ENCODE measurements at regions not wholly inside any gene's neighbourhood (a gene's known extent, or its start where the extent isn't known, plus 50 kb on each side); places are given as distances from the start of the nearest gene placed in this dataset.

DNA sequence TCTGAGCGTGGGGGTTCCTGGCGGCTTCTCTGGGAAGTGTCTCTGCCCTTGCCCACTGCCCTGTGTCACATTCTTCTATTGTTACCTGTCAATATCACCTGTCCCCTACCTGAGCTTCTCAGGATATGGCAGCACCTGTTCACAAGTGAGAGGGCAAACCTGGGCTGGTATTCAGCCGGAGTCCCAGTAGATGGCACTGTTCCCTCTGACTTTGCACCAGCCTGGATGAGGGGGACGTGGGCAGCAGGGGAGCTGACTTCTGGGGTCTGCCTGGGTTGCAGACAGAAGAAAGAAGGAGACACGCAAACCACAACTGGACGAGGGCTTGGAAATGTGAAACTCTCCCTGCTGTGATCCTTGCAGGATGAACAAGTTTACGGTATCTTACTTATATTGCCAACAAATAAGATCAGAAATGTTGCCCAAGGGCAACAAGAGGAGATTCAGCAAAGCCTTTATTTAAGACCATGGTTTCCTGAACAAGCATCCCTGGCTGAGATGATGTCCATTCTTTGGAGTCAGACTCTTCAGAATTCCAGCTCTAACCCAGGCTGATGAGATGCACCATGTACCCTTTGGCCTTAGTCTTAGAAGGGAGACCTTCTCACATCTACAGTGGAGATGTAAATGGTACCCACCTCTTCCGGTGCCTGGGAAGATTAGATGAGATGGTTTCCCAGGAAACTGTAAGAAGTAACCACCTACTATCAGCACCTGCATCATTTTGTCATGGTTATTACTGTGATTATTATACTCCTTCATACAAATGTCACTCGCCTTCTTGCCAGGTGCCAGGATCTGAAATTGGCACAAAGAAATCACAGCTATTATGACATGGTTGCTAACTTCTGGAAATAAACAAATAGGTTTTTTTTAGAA, 400.0 kb upstream of the CDH4 start:
- ChIA-PET CTCF (ENCODE audit: partially characterized antibody) (interaction anchor here (0.5 to 2.6 kb wide), 35 partner anchors 8 to 865 kb away, joined by 3 to 11 read pairs (median 4); no protein-coding TSS in a partner anchor), POLR2A (ENCODE audit: partially characterized antibody) (no interaction called here)
- Histone ChIP-seq H3K18ac (ENCODE audit: extremely low read depth, low read length) (no peak overlapping the region), H2BK15ac (ENCODE audit: low read length) (no peak overlapping the region), H2AFZ (ENCODE audit: low read length) (no peak overlapping the region), H2BK20ac (ENCODE audit: low read length) (no peak overlapping the region), H3K27me3 (replicated peaks in 1 of 4; ENCODE audit: control insufficient read depth in 3 of 4, extremely low read depth in 1 of 4, insufficient read depth in 3 of 4, low read length in 3 of 4) (no peaks in the 10 kb centered on the region), H3K4me1 (replicated peaks in 1 of 4; ENCODE audit: control insufficient read depth in 3 of 4, insufficient read depth in 4 of 4, low read length in 3 of 4) (no peaks in the 10 kb centered on the region), H2AK5ac (ENCODE audit: low read depth, low read length) (no peak overlapping the region), H3K56ac (replicated peaks; ENCODE audit: insufficient read length, low read depth, low read length) (no peak overlapping the region), H2BK120ac (replicated peaks; ENCODE audit: low read depth, low read length) (no peak overlapping the region), H3K9ac (replicated peaks in 1 of 4; ENCODE audit: extremely low read depth in 1 of 4, low read depth in 3 of 4, low read length in 3 of 4) (no peak overlapping the region), H3K14ac (ENCODE audit: insufficient read length) (no peak overlapping the region), H4K5ac (ENCODE audit: insufficient read length, low read depth, low read length) (no peak overlapping the region), H2BK12ac (ENCODE audit: low read depth, low read length) (no peak overlapping the region), H3K36me3 (ENCODE audit: control insufficient read depth in 2 of 4, insufficient read depth in 4 of 4, low read length in 3 of 4) (no peaks in the 10 kb centered on the region), H3K9me3 (ENCODE audit: insufficient read depth in 2 of 2, low read depth in 1 of 2, low read length in 1 of 2) (peaks cover 0 to 3% of the 10 kb centered on the region in 2 experiments; a peak in 1 of 4 replicates), H4K20me1 (replicated peaks in 1 of 2; ENCODE audit: control insufficient read depth in 1 of 2, insufficient read depth in 2 of 2, low read length in 2 of 2) (no peaks in the 10 kb centered on the region), H2BK5ac (ENCODE audit: low read depth, low read length) (no peak overlapping the region), H3K23ac (ENCODE audit: insufficient read length) (no peak overlapping the region), H4K91ac (replicated peaks; ENCODE audit: insufficient read length, low read length) (no peak overlapping the region), H3K4me3 (ENCODE audit: extremely low read depth in 1 of 4, insufficient read depth in 2 of 4, low read depth in 3 of 4, low read length in 4 of 4) (no peak overlapping the region), H3K27ac (ENCODE audit: low read depth, low read length) (no peak overlapping the region), H3K4ac (replicated peaks; ENCODE audit: insufficient read length, low read depth, low read length) (no peak overlapping the region), H3K79me2 (ENCODE audit: control insufficient read depth in 1 of 2, insufficient read depth in 2 of 2, low read length in 2 of 2) (no peaks in the 10 kb centered on the region), H3K79me1 (ENCODE audit: low read depth, low read length) (no peaks in the 10 kb centered on the region), H3K23me2 (ENCODE audit: low read depth, low read length) (no peaks in the 10 kb centered on the region), H4K8ac (ENCODE audit: extremely low read depth, insufficient read depth, low read length) (no peak overlapping the region), H3K4me2 (ENCODE audit: insufficient read depth in 1 of 2, low read depth in 2 of 2, low read length in 2 of 2) (no peak overlapping the region)
- WGBS, 2 experiments (ENCODE audit: extremely low coverage in 1 of 2, insufficient coverage in 1 of 2, insufficient read length in 1 of 2, insufficient replicate concordance in 2 of 2, low coverage in 1 of 2, low lambda C conversion rate in 2 of 2, missing lambda C conversion rate in 1 of 2), result 45% methylated on average over 9 of the region's 9 CpGs; no CpG with 5 or more reads in 1 of the 2 experiments
- DNase-seq (ENCODE audit: low read depth in 1 of 2, low spot score in 2 of 2) (peak; percentile 27 to 72), FAIRE-seq (peak; percentile 62)
- TF ChIP-seq SIN3A (conservative IDR thresholded peaks at IDR 0.05 in 1 of 2, IDR thresholded peaks at IDR 0.05 in 1 of 2; ENCODE audit: low read depth in 1 of 2, low read length in 2 of 2) (no peak), POLR2AphosphoS5 (IDR thresholded peaks at IDR 0.05; ENCODE audit: low read depth, low read length) (no peak), TEAD4 (IDR thresholded peaks at IDR 0.05; ENCODE audit: low read depth, low read length) (peak; percentile 47; the same call in 1 of the 2 replicates), JUN (IDR thresholded peaks at IDR 0.05; ENCODE audit: low read depth, low read length) (no peak), RAD21 (IDR thresholded peaks at IDR 0.05 in 1 of 2, conservative IDR thresholded peaks at IDR 0.05 in 1 of 2; ENCODE audit: low read depth in 2 of 2, low read length in 2 of 2) (peak; percentile 95 to 97), SIRT6 (IDR thresholded peaks at IDR 0.05; ENCODE audit: low read length) (no peak), ATF3 (IDR thresholded peaks at IDR 0.05; ENCODE audit: insufficient read depth, low read depth, low read length) (no peak), KDM4A (IDR thresholded peaks at IDR 0.05; ENCODE audit: low read depth, low read length, severe bottlenecking) (no peak), POLR2A (IDR thresholded peaks at IDR 0.05; ENCODE audit: control extremely low read depth in 1 of 2, low read depth in 2 of 2, low read length in 2 of 2) (no peak), TBP (IDR thresholded peaks at IDR 0.05; ENCODE audit: low read depth, low read length) (no peak)

All from H1 (cell line).